GM18505 (cell line): ENCODE measurements at regions not wholly inside any gene's neighbourhood (a gene's known extent, or its start where the extent isn't known, plus 50 kb on each side); places are given as distances from the start of the nearest gene placed in this dataset.

Experiments used
- ATAC-seq: cut with Tn5 transposase; IDR thresholded peaks from one replicate; pipeline ENCODE4 v1.9.1; 2021; ENCODE audit not compliant: unreplicated experiment
- POLR2A ChIP-seq: IDR thresholded peaks from 4 replicates; pipeline ENCODE4 v1.6.1; 2011; ENCODE audit warnings: borderline replicate concordance; ENCODE audit not compliant: insufficient read depth, insufficient read length; ENCODE audit errors: extremely low read depth

DNA sequence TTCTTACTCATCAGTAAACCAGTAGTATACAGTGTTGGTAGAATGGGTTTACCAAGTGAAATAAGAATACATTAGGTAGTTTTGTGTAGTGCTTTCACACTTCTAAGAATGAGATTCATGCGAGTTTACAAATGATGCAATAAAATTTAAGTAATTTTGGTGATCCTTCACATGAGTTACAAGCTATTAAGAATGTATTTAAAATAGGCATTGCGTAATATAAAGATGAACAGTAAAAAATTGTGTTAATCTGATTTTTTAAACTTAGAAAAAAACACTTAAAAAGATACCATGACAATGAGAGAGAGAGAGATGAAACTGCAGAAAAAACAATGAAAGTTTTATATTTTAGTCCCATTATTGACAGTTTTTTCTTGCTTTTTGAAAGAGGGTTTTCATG is 570.5 kb downstream of the SLITRK6 start:
- no peak for TF ChIP-seq POLR2A
- no peak for ATAC-seq

DNA sequence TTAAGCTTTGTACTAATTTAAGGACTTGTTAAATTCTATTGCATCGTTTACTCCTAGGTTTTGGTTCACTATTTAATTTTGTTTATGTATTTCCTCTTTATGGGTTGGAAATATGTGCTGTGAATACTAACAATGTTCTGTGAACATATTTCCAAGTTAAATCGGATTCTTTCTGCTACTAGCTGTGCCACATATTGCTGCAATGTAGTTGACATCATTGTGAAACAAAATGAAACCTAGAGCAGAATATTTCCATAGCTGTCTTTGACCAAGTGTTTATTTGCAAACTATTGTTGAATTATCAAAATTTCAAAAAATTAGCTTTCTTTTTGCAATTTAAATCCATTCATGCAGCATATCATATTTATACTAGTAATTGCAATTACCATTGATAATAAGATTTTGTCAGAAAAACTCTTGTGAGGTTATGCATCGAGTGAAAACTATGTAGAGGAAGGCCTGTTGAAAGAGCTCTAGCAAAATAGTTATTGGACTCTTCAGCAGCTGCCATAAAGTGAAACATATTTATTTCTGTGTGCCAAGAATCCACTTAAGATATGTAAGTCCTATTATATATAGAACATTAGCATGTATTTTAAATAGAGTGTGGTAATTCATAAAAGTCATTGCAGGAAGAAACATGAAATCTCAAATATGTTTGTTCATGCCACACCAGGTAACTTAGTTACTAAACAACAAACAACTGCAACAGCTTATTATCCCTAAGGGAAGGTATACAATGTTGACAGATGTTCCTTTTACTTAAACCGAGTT is 575.1 kb downstream of the SLITRK6 start:
- ATAC-seq, result no peak
- TF ChIP-seq POLR2A, result no peak

DNA sequence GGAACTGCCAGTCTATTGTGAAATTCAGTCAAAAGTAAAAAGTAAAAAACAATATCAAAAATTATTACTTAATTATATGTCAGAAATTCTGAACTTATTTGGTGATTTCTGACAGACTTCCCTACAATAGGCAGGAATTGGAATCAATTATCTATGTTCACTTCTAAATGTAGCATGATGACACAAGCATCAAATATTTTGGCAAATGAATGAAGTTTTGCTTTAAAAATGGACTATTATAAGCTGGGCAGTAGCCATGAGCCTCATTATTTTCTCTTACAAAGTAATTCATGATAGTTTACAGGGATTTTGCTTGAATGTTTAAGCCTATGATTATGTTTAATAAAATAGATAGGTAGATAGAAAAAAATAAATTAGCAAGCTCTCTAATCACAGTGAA is 582.6 kb downstream of the SLITRK6 start:
- ATAC-seq, result no peak
- no peak for TF ChIP-seq POLR2A

DNA sequence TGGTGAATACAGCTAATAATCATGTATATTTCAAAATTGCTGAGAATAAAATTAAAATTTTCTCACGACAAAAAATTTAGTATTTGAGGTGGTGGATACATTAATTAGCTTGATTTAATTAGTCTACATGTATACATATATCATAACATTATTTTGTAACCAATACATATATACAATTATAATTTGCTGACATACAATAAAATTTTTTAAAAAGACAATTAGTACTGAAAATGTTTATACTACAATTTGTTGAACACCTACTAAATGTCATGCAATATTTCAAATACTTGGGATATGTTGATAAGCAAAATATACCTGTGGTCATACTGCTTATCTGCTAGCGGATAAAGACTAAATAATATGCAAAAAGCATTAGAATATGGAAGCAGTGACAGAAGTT is 586.5 kb downstream of the SLITRK6 start:
- no peak for ATAC-seq
- TF ChIP-seq POLR2A, result no peak

DNA sequence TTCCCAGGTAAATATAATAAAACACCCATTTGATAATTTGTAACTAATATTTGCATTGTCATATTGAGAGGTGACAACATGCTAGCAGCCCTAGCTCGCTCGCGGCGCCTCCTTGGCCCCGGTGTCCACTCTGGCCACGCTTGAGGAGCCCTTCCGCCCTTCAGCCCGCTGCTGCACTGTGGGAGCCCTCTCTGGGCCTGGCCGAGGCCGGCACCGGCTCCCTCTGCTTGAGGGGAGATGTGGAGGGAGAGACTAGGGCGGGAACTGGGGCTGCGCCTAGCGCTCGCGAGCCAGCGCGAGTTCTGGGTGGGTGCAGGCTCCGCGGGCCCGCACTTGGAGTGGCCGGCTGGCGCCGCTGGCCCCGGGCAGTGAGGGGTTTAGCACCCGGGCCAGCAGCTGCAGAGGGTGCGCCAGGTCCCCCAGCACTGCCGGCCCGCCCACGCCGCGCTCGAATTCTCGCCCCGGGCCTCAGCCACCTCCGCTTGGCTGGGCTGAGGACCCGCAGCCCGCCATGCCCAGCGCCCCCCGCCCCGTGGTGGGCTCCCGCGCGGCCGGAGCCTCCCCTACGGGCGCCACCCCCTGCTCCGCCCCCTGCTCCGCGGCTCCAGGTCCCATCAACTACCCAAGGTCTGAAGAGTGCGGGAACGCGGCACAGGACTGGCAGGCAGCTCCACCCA is 594.4 kb downstream of the SLITRK6 start:
- ATAC-seq, result no peak
- TF ChIP-seq POLR2A, result no peak

DNA sequence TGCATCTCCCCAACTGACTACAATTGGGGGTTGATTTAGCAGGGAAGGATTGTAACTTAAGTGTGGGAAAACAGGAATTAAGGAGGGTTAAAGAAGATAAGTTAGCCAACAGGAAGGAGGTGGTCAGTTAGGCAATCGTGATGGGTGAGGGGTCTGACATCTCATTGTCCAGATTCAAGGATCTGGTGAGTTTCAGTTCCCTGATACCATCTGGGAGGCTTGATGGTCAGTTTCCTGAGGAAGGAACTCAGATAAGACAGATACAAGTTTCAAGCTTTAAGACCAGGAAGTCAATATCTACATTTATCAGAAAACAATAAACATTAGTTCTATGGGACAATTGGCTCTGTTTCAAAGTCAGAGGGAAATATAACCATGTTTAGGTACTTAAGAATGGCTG is 601.8 kb downstream of the SLITRK6 start:
- ATAC-seq, result no peak
- no peak for TF ChIP-seq POLR2A

DNA sequence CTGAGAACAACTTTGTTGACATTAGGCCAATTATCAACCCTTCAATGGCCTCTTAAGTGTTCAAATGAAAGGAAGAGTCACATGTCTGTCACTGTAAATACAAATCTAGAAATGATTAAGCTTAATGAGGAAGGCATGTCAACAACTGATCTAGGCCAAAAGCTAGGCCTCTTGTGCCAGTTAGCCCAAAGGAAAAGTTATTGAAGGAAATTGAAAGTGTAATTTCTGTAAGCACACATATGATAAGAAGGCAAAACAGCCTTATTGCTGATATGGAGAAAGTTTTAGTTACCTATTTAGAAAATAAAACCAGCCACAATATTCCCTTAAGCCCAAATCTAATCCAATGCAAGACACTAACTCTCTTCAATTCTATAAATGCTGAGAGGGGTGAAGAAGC is 604.7 kb downstream of the SLITRK6 start:
- no peak for TF ChIP-seq POLR2A
- no peak for ATAC-seq

DNA sequence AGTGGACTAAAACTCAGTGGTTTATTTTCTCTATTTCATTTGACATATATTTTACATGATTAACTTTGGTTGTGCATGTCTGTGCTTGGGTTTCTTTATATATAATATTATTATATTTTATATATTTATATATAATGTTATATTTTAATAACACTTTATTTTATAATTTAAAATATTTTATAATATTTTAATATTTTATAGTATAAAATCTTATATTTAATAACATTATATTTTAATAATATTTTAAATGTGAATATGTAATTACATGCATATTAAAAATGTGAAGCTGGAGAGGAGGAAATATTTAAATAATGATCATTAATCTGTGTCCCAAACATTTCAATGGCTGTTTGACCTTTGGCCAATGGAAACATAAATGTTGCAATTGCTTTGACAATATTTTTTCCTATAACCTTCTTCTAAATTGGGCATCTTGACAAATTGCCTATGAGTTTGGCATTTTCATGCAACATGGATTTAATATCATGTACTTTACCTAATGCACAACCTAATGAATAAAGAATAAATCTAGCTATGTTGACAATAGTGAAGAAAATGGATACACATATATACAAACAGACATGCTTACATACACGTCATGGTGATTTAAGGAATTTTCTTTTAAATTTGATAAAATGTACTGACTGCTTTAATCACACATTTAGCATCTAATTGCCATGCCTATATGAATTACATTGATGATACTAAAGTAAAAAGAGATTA is 607.1 kb downstream of the SLITRK6 start:
- no peak for ATAC-seq
- TF ChIP-seq POLR2A, result no peak

DNA sequence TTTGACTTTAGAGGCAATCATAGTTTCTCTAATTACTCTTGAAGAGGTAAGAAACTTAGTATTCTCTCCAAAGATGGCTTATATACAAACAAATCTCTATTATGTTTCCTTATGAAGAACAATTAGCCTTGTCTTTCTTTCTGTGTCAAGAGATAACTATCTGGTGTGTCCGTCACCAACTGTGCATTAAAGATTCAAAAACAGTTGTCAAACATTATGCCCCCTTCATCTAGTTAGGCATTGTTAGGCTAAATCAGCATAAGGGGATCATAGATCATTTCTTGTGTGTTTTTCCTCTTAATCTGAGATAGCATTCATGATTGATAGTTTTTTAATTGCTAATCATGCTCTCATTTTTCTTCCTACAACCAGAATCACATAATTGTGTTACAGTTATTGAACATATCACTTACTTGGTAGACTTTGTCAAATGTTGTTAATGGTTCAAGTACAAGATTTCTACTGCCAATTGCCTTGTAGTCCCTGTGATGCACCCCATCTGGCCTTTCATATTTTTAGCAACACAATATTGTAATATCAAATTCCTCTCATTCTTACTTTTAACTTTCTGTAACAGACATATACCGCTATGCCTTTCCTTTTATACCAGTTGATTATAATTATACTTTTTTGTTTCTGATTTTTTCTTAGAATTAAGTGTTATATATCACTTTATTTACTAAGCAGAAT is 612.7 kb downstream of the SLITRK6 start:
- ATAC-seq, result no peak
- TF ChIP-seq POLR2A, result no peak

DNA sequence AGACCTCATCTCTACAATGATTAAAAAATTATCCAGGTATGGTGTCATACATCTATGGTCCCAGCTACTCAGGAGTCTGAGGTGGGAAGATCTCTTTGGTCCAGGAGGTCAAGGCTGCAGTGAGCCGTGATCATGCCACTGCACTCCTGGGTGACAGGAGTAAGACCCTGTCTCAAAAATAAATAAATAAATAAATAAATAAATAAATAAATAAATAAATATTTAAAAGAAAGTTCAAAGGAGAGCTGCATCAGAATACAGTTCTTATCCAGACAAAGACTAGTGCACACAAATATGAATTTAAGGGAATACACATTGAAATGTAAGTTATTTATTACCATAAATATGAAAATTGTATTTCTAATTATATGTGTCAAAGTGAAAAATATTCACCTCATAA is 624.9 kb downstream of the SLITRK6 start:
- ATAC-seq, result no peak
- no peak for TF ChIP-seq POLR2A

DNA sequence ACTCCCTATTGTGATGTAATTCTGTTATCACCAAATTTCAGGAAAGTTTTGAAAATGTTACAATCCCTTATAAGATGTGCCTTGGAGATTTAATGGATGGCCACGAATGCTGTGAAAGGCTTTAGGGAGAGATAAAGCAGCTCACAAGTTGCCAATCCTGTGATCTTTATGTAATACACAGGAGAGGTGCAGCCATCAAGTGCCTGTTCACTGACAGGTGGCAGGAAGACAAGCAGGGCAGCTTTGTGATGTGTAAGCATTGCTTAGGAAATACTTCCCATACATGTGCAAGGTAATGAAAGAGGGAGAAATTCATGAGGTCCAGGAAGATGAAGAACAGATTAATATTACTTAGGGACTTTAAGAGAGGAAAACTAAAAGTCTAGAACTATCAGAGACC is 628.8 kb downstream of the SLITRK6 start:
- TF ChIP-seq POLR2A, result no peak
- no peak for ATAC-seq

DNA sequence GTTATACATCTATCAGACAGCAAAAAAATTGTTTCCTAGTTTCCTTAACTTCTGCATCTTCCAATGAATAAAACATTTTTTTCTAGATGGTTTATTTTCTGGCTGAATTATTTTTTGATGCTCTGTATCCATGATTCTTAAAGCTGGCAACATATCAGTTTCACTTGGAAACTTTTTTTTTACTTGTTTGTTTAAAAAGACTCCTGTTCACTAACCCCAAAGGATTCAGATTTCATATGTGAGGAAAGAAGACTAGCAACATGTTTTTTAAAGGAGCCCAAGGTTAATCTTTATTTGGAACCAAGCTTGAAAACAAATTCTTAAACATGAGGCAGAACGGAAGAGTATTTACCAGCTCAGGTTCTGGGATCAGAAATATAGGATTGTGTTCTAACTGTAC is 632.3 kb downstream of the SLITRK6 start:
- TF ChIP-seq POLR2A, result no peak
- ATAC-seq, result no peak

DNA sequence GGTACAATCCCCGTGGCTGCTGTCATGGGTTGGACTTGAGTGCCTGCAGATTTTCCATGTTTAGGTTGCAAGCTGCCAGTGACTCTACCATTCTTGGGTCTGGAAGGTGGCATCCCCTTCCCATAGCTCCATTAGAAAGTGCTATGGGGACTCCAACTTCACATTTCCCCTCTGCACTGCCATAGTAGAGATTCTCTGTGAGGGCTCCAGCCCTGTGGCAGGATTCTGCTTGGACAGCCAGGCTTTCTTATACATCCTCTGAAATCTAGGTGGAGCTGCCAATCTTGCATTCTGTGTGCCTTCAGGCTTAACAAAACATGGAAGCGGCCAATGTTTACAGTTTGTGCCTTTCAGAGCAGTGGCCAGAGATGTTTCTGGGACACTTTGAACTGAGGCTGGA is 636.2 kb downstream of the SLITRK6 start:
- ATAC-seq, result no peak

More for the DNA sequence above, 636.2 kb downstream of the SLITRK6 start:
- no peak for TF ChIP-seq POLR2A
